Uterus (tissue), 2 donors: ENCODE measurements at regions not wholly inside any gene's neighbourhood (a gene's known extent, or its start where the extent isn't known, plus 50 kb on each side); places are given as distances from the start of the nearest gene placed in this dataset.

ENCODE experiments used
- POLR2A ChIP-seq, 2 donors: fragments of 450-650 bp; IDR thresholded peaks; one replicate each; pipeline ENCODE4 v1.6.1; 2016; ENCODE audit warnings: antibody characterized with exemption in 2 of 2, mild to moderate bottlenecking in 1 of 2, moderate library complexity in 1 of 2
- TF ChIP-seq, protein P1 (sequence below), 4 experiments: fragments of 200-600 bp in 2 of 4; fragments of 450-650 bp in 2 of 4; sonication (generic) in 2 of 4; IDR thresholded peaks; one replicate each; pipeline ENCODE4 v1.5.1; 2016 to 2019; ENCODE audit warnings: antibody characterized with exemption in 4 of 4, mild to moderate bottlenecking in 2 of 4, moderate library complexity in 1 of 4

DNA sequence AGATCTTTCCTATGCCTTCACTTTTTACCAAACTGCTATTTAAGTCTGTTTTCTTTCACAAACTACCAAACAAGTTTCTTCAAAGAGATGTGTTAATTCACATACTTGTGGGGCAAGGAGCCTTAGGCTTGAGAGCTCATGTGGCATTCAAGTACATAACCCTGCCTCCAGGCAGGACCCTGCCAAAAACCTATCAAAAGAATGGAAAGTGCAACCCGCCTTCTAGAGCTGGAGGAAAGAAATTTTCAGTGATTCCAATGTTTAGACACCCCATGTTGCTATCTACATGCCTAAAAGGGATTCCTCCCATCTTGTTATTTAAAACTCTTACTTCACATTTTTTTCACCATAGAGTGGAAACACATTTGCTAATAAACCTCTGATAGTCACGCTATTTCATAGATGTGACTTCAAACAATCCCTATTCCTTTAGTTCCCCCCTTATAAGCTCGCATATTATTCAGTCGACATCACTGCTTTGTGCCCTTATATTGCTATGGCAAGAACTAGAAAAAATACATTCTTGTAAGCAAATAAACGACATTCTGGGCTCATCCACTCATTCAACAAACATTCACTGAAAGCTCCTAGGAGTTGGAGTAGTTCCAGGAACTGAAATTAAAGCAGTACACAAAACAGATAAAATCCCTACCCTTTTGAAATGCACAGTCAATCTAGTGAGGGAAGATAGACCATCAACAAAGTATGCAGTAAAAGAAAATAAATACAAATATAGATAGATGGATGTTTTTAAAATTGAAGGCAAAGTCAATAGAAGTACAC, 518.1 kb downstream of the ELAVL2 start:
- no peak for TF ChIP-seq POLR2A (IDR thresholded peaks at IDR 0.05)
- TF ChIP-seq, protein P1, sequence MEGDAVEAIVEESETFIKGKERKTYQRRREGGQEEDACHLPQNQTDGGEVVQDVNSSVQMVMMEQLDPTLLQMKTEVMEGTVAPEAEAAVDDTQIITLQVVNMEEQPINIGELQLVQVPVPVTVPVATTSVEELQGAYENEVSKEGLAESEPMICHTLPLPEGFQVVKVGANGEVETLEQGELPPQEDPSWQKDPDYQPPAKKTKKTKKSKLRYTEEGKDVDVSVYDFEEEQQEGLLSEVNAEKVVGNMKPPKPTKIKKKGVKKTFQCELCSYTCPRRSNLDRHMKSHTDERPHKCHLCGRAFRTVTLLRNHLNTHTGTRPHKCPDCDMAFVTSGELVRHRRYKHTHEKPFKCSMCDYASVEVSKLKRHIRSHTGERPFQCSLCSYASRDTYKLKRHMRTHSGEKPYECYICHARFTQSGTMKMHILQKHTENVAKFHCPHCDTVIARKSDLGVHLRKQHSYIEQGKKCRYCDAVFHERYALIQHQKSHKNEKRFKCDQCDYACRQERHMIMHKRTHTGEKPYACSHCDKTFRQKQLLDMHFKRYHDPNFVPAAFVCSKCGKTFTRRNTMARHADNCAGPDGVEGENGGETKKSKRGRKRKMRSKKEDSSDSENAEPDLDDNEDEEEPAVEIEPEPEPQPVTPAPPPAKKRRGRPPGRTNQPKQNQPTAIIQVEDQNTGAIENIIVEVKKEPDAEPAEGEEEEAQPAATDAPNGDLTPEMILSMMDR (IDR thresholded peaks at IDR 0.05), result no peak
